Endothelial cell of umbilical vein (primary cell): ENCODE measurements at regions not wholly inside any gene's neighbourhood (a gene's known extent, or its start where the extent isn't known, plus 50 kb on each side); places are given as distances from the start of the nearest gene placed in this dataset.

Experiments used
- BruUV-seq: library from RNA; stranded (reverse); fragments of 400-500 nt; replicated peaks from 2 replicates; lab custom pipeline; 2021; lab: Mats Ljungman, UMichigan
- CTCF ChIA-PET: fragments of 300-600, 350-600 bp; sonication (Branson Sonifier 250); formaldehyde crosslinking; loops from one replicate; lab custom pipeline; 2021; ENCODE audit warnings: antibody characterized with exemption, inconsistent platforms; lab: Charles Lee
- POLR2A ChIA-PET: fragments of 300-600, 350-600 bp; sonication (Branson Sonifier 250); formaldehyde crosslinking; loops from one replicate; lab custom pipeline; 2021; ENCODE audit warnings: antibody characterized with exemption, inconsistent platforms; lab: Charles Lee
- DNase-seq: peaks from one replicate; pipeline ENCODE4 v3.0.0-alpha.2; 2011; ENCODE audit warnings: low read depth, low spot score
- FAIRE-seq: peaks from 2 replicates; lab custom pipeline; 2011; peaks lifted over from hg19 to GRCh38; lab: Jason Lieb, UNC
- H2AFZ ChIP-seq: 2 replicates; pipeline ENCODE4 v1.6.0; 2012; ENCODE audit warnings: low read depth, low read length, control low read depth, inconsistent platforms
- H3K27ac ChIP-seq: 2 replicates; pipeline ENCODE4 v1.5.1; 2011; ENCODE audit warnings: low read depth, mild to moderate bottlenecking, control low read depth, low read length, moderate library complexity; ENCODE audit not compliant: insufficient read depth
- H3K27me3 ChIP-seq, 2 experiments: 2 replicates each; pipeline versions ENCODE4 v1.6.0 to v1.6.1; 2011; ENCODE audit warnings: low read length in 2 of 2, mixed read lengths in 1 of 2; ENCODE audit not compliant: control insufficient read depth in 2 of 2, insufficient read depth in 2 of 2
- H3K36me3 ChIP-seq, 2 experiments: 2 replicates in 1 of 2; 3 replicates in 1 of 2; pipeline ENCODE4 v1.5.1; 2011; ENCODE audit warnings: low read length in 2 of 2, mild to moderate bottlenecking in 1 of 2, moderate library complexity in 1 of 2; ENCODE audit not compliant: control insufficient read depth in 2 of 2, insufficient read depth in 2 of 2; ENCODE audit errors: extremely low read depth in 1 of 2
- H3K4me1 ChIP-seq: 3 replicates; pipeline ENCODE4 v1.5.1; 2011; ENCODE audit warnings: mild to moderate bottlenecking, low read length; ENCODE audit not compliant: control insufficient read depth, insufficient read depth; ENCODE audit errors: extremely low read depth
- H3K4me2 ChIP-seq: 2 replicates; pipeline ENCODE4 v1.6.1; 2011; ENCODE audit warnings: low read length, control low read depth, mixed read lengths; ENCODE audit not compliant: insufficient read depth
- H3K4me3 ChIP-seq, 3 experiments: fragments of 200-600 bp in 1 of 3; sonication (generic), shearing (Covaris generic) in 1 of 3; replicated peaks in 1 of 3; 2 replicates each; pipeline ENCODE4 v1.5.1; 2011 to 2016; ENCODE audit warnings: control low read depth in 3 of 3, low read length in 3 of 3, mild to moderate bottlenecking in 2 of 3, inconsistent platforms in 1 of 3, low read depth in 1 of 3, moderate library complexity in 1 of 3; ENCODE audit not compliant: insufficient read depth in 1 of 3
- H3K79me2 ChIP-seq: 2 replicates; pipeline ENCODE4 v1.6.0; 2012; ENCODE audit warnings: low read length, inconsistent platforms; ENCODE audit not compliant: control insufficient read depth, insufficient read depth
- H3K9ac ChIP-seq: replicated peaks from 2 replicates; pipeline ENCODE3; 2011; ENCODE audit warnings: low read length, control low read depth; ENCODE audit not compliant: insufficient read depth; ENCODE audit errors: extremely low read depth
- H3K9me1 ChIP-seq: replicated peaks from 3 replicates; pipeline ENCODE4 v1.6.0; 2011; ENCODE audit warnings: mild to moderate bottlenecking, low read length; ENCODE audit not compliant: control insufficient read depth, insufficient read depth; ENCODE audit errors: extremely low read depth
- H3K9me3 ChIP-seq: replicated peaks from 2 replicates; pipeline ENCODE4 v1.5.1; 2012; ENCODE audit warnings: low read length, inconsistent platforms; ENCODE audit not compliant: control insufficient read depth, insufficient read depth
- H4K20me1 ChIP-seq: replicated peaks from 2 replicates; pipeline ENCODE3; 2011; ENCODE audit warnings: mild to moderate bottlenecking, low read length; ENCODE audit not compliant: control insufficient read depth, insufficient read depth; ENCODE audit errors: extremely low read depth
- EZH2 ChIP-seq: IDR thresholded peaks from 2 replicates; pipeline ENCODE4 v1.6.1; 2012; ENCODE audit warnings: borderline replicate concordance, low read depth, mild to moderate bottlenecking, moderate library complexity, low read length, inconsistent platforms; ENCODE audit not compliant: severe bottlenecking
- FOS ChIP-seq: IDR thresholded peaks from 2 replicates; pipeline ENCODE4 v1.6.1; 2011; ENCODE audit warnings: mild to moderate bottlenecking, low read length, moderate library complexity, borderline replicate concordance; ENCODE audit not compliant: insufficient read depth
- GATA2 ChIP-seq: IDR thresholded peaks from 2 replicates; pipeline ENCODE4 v1.7.0; 2011; ENCODE audit warnings: low read depth, mild to moderate bottlenecking, moderate library complexity, mixed read lengths, low read length; ENCODE audit not compliant: insufficient read length, insufficient read depth
- JUN ChIP-seq: IDR thresholded peaks from 2 replicates; pipeline ENCODE4 v1.6.1; 2011; ENCODE audit warnings: borderline replicate concordance, low read depth; ENCODE audit not compliant: insufficient read length, insufficient read depth
- MYC ChIP-seq: IDR thresholded peaks from one replicate; pipeline ENCODE4 v1.6.1; 2011; ENCODE audit warnings: mild to moderate bottlenecking, low read depth, low read length
- POLR2A ChIP-seq: IDR thresholded peaks from 2 replicates; pipeline ENCODE4 v1.6.1; 2012; ENCODE audit warnings: low read depth, mild to moderate bottlenecking, control low read depth, low read length
- POLR2AphosphoS5 ChIP-seq: IDR thresholded peaks from 2 replicates; pipeline ENCODE4 v1.6.1; 2012; ENCODE audit warnings: low read depth, mild to moderate bottlenecking, control low read depth, low read length, moderate library complexity; ENCODE audit not compliant: insufficient read depth
- dilution Hi-C: fragments of 300-500 bp; cut with MboI; formaldehyde crosslinking; loops from one replicate; pipeline ENCODE4 v1.15.0; 2019; ENCODE audit warnings: low sequenced_read_pairs; ENCODE audit not compliant: extremely low pct_ligation_motif_present
- intact Hi-C: fragments of 100-400 bp; cut with micrococcal nuclease; formaldehyde crosslinking; loops from one replicate; pipeline ENCODE4 v1.10.0; 2022
- TF ChIP-seq, protein P1 (sequence below): IDR thresholded peaks from 2 replicates; pipeline ENCODE4 v1.6.1; 2011; ENCODE audit not compliant: insufficient read depth, insufficient read length
- TF ChIP-seq, protein P2 (sequence below), 2 donors: IDR thresholded peaks; 1 replicate in 1 of 2; 2 replicates in 1 of 2; pipeline ENCODE4 v1.5.1; 2011; ENCODE audit warnings: low read length in 2 of 2, mild to moderate bottlenecking in 2 of 2, moderate library complexity in 2 of 2, control low read depth in 1 of 2, inconsistent platforms in 1 of 2, low read depth in 1 of 2; ENCODE audit not compliant: insufficient read depth in 1 of 2; ENCODE audit errors: extremely low read depth in 1 of 2

DNA sequence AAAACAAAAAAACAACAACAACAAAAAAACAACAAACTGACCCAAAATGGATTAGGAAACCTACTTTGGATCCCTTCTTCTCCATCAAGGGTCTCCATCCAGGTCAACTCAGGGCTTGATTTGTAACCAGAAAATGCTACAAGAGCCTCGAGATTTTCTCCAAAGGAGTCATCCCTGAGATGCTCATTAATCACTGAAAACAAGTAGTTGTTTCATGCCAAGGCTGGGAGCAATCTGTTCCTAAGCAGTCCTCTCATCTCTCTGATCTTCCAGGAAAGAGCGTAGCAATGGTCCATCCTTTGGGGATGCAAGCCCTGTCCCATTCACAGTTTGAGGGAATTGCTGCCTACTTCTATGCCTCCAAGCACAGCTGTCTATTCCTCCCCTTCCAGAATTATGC is 203.0 kb upstream of the MAP3K1 start:
- no peaks in the 10 kb centered on the region for H3K9me3 ChIP-seq
- no peaks in the 10 kb centered on the region for H3K79me2 ChIP-seq
- POLR2A ChIA-PET = no interaction called here
- H3K9ac ChIP-seq = no peak overlapping the region
- H3K4me2 ChIP-seq = no peak overlapping the region
- intact Hi-C loops (no loop called here), dilution Hi-C loops (no loop called here)
- H4K20me1 ChIP-seq = no peaks in the 10 kb centered on the region
- H3K4me3 ChIP-seq = no peak overlapping the region
- no peaks in the 10 kb centered on the region for H3K9me1 ChIP-seq
- DNase-seq = no peak
- H3K27ac ChIP-seq = no peak overlapping the region
- H3K36me3 ChIP-seq = no peaks in the 10 kb centered on the region
- H2AFZ ChIP-seq = no peak overlapping the region
- no peaks in the 10 kb centered on the region for H3K27me3 ChIP-seq
- CTCF ChIA-PET = no interaction called here
- no peak for TF ChIP-seq JUN
- no peak for TF ChIP-seq GATA2
- no peak for TF ChIP-seq MYC
- BruUV-seq = no TSS peak
- H3K4me1 ChIP-seq = peaks cover 6% of the 10 kb centered on the region
- no peak for FAIRE-seq

DNA sequence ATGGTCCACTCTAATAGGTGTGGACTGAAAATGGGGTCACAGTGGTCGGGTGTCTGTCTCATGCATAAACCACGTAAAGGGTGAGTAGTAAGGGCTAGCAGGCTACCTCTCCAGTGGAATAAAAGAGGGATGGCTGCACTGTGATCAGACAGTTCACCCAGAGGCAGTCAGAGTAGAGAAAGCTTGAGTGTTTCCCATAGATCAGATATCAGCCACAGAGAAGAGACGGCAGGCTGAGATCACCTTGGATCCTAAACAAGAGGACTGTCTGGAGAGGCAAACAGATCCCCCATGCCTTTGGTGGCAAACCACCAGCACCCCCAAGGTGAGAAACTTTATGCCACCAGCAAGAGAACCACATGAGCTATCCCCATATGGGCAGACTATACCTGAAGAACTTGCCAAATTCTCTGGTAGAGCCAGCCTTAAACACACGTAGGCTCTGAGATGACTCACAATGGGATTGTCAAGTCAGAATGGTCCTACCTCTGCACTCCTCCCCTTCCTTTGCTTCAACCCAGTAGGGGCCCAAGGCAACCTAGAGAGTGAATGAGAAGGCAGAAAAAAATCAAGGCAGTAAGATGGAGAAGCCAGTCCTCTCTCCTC is 205.2 kb upstream of the MAP3K1 start:
- Histone ChIP-seq H3K9ac (no peak overlapping the region), H3K4me2 (no peak overlapping the region), H3K36me3 (no peaks in the 10 kb centered on the region), H3K4me3 (no peak overlapping the region), H3K79me2 (no peaks in the 10 kb centered on the region), H4K20me1 (no peaks in the 10 kb centered on the region), H2AFZ (no peak overlapping the region), H3K9me1 (no peaks in the 10 kb centered on the region), H3K27me3 (peaks cover 0 to 2% of the 10 kb centered on the region in 2 experiments), H3K27ac (no peak overlapping the region), H3K9me3 (no peaks in the 10 kb centered on the region), H3K4me1 (no peaks in the 10 kb centered on the region)
- FAIRE-seq (no peak), DNase-seq (no peak)
- ChIA-PET POLR2A (no interaction called here), CTCF (no interaction called here)
- no peak for TF ChIP-seq JUN
- no peak for TF ChIP-seq GATA2
- no peak for TF ChIP-seq POLR2A
- TF ChIP-seq, protein P1, sequence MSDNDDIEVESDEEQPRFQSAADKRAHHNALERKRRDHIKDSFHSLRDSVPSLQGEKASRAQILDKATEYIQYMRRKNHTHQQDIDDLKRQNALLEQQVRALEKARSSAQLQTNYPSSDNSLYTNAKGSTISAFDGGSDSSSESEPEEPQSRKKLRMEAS = no peak
- no peak for TF ChIP-seq MYC
- TF ChIP-seq FOS = no peak
- TF ChIP-seq, protein P2, sequence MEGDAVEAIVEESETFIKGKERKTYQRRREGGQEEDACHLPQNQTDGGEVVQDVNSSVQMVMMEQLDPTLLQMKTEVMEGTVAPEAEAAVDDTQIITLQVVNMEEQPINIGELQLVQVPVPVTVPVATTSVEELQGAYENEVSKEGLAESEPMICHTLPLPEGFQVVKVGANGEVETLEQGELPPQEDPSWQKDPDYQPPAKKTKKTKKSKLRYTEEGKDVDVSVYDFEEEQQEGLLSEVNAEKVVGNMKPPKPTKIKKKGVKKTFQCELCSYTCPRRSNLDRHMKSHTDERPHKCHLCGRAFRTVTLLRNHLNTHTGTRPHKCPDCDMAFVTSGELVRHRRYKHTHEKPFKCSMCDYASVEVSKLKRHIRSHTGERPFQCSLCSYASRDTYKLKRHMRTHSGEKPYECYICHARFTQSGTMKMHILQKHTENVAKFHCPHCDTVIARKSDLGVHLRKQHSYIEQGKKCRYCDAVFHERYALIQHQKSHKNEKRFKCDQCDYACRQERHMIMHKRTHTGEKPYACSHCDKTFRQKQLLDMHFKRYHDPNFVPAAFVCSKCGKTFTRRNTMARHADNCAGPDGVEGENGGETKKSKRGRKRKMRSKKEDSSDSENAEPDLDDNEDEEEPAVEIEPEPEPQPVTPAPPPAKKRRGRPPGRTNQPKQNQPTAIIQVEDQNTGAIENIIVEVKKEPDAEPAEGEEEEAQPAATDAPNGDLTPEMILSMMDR (IDR thresholded peaks at IDR 0.05; ENCODE audit: extremely low read depth in 1 of 2, insufficient read depth in 1 of 2, low read depth in 1 of 2, low read length in 2 of 2) = no peak
- TF ChIP-seq POLR2AphosphoS5 = no peak
- no peak for TF ChIP-seq EZH2
- intact Hi-C loops = no loop called here
- dilution Hi-C loops = no loop called here
- no TSS peak for BruUV-seq
